ENCODE measurements at regions not wholly inside any gene's neighbourhood (a gene's known extent, or its start where the extent isn't known, plus 50 kb on each side); places are given as distances from the start of the nearest gene placed in this dataset.
"Not testable (repeated sequence)": the region's sequence is repeated elsewhere in the genome, so short reads cannot be mapped to it uniquely, and the experiment has no call there.

DNA sequence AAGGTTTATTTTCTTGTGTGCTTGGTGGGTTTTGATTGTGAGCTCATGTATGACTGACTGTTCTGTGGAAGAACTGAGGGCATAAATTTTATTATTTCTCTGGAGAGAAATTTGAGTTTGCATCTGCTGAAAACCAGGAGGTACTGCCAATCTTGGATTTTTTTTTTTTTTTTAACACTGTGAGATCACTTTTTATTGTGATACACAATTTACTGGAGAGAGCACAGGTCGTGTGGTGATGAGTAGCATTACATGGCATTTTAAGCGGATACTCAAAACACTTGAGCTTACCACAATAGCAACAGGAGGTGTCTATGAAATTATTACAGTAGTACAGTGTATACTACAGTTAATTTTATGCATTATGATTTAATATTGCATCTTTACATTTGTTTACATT, 237.4 kb downstream of the MFSD1 start:
- H3K4me1 ChIP-seq: no peaks in the 10 kb centered on the region
- no peaks in the 10 kb centered on the region for H3K36me3 ChIP-seq
- no peak overlapping the region for H3K4me3 ChIP-seq
- H3K9me3 ChIP-seq: peaks cover 0 to 2% (median 0%) of the 10 kb centered on the region in 4 donors
- H3K27ac ChIP-seq: no peak overlapping the region
- 48% methylated on average over 2 of the region's 2 CpGs for WGBS (ENCODE audit: insufficient coverage, low coverage, low lambda C conversion rate, missing lambda C conversion rate)
- no peak for TF ChIP-seq POLR2A (IDR thresholded peaks at IDR 0.05)
- TF ChIP-seq, protein P1, sequence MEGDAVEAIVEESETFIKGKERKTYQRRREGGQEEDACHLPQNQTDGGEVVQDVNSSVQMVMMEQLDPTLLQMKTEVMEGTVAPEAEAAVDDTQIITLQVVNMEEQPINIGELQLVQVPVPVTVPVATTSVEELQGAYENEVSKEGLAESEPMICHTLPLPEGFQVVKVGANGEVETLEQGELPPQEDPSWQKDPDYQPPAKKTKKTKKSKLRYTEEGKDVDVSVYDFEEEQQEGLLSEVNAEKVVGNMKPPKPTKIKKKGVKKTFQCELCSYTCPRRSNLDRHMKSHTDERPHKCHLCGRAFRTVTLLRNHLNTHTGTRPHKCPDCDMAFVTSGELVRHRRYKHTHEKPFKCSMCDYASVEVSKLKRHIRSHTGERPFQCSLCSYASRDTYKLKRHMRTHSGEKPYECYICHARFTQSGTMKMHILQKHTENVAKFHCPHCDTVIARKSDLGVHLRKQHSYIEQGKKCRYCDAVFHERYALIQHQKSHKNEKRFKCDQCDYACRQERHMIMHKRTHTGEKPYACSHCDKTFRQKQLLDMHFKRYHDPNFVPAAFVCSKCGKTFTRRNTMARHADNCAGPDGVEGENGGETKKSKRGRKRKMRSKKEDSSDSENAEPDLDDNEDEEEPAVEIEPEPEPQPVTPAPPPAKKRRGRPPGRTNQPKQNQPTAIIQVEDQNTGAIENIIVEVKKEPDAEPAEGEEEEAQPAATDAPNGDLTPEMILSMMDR (IDR thresholded peaks at IDR 0.05): no peak
- DNase-seq: no peak
- intact Hi-C loops (cut with DNase I): no loop called here
- H3K27me3 ChIP-seq: no peaks in the 10 kb centered on the region
- no peak for ATAC-seq

DNA sequence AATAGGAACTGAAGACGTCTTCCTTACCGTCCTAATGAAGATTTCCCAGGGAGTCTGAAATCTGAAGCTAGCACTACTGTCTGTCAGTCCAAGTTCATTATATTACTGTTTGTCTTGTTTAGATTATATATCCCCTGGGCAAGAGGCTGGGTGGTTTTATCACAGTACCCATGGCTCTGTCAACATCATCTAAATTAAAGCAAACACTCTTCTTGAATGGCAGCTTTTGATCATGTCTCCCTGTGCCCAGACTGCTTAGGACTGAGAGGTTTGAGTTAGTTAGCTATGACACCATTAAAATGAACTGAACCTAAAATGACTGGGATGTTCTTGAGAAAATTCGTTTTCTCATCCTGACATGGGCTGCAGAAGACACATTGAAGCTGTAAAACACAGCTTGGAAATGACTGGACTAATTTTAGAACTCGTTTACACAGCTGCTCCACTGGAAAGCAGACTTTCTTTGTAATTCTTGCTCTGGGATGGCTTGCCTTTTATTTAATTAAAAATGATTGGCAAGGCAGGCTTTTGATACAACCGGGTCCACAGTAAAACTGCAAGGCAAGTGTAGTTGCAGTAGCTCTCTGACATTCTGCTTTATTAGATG, 243.5 kb downstream of the MFSD1 start:
- no peak overlapping the region for H3K27ac ChIP-seq
- DNase-seq (no peak), ATAC-seq (no peak)
- TF ChIP-seq POLR2A (IDR thresholded peaks at IDR 0.05): no peak
- TF ChIP-seq, protein P1 (IDR thresholded peaks at IDR 0.05): no peak
- intact Hi-C loops (cut with DNase I): no loop called here
- H3K9me3 ChIP-seq: peaks cover 0 to 2% (median 0%) of the 10 kb centered on the region in 4 donors
- 33% methylated on average over 5 of the region's 5 CpGs for WGBS (ENCODE audit: insufficient coverage, low coverage, low lambda C conversion rate, missing lambda C conversion rate)
- H3K27me3 ChIP-seq: no peaks in the 10 kb centered on the region
- no peaks in the 10 kb centered on the region for H3K36me3 ChIP-seq
- no peak overlapping the region for H3K4me3 ChIP-seq
- H3K4me1 ChIP-seq: no peaks in the 10 kb centered on the region

DNA sequence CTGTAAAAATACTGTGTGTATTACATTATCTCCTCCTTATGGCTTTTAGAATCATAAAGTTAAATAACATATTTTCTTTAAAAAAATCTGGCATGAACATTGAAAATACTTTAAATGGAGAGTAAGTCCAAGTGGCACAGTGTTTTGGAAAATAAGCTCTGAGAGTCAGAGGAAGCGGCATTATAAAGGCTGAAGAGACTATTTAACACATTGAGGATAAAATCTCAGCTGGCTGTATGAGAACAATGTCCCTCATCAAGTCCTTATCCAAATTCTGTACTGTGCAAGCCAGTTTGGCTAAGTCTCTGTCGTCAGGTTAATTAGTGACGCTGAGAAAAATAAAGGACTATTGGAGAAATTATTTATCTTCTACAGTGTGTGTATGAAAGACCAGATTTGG, 245.5 kb downstream of the MFSD1 start:
- ATAC-seq: no peak
- intact Hi-C loops (cut with DNase I): no loop called here
- no peak for DNase-seq
- TF ChIP-seq, protein P1 (IDR thresholded peaks at IDR 0.05): no peak
- no peak for TF ChIP-seq POLR2A (IDR thresholded peaks at IDR 0.05)
- WGBS (ENCODE audit: insufficient coverage, low coverage, low lambda C conversion rate, missing lambda C conversion rate): 60% methylated on average over 3 of the region's 3 CpGs
- no peaks in the 10 kb centered on the region for H3K4me1 ChIP-seq
- no peaks in the 10 kb centered on the region for H3K36me3 ChIP-seq
- no peaks in the 10 kb centered on the region for H3K9me3 ChIP-seq
- H3K27ac ChIP-seq: no peak overlapping the region
- no peak overlapping the region for H3K4me3 ChIP-seq
- no peaks in the 10 kb centered on the region for H3K27me3 ChIP-seq

DNA sequence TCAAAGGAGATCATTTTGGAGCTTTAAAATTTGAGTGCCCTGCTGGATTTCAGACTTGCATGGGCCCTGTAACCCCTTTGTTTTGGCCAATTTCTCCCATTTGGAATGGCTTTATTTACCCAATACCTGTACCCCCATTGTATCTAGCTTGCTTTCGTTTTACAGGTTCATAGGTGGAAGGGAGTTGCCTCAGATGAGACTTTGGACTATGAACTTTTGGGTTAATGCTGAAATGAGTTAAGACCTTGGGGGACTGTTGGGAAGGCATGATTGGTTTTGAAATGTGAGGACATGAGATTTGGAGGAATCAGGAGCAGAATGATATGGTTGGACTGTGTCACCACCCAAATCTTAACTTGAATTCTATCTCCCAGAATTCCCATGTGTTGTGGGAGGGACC, 250.6 kb downstream of the MFSD1 start:
- intact Hi-C loops (cut with DNase I); H3K27ac ChIP-seq; H3K27me3 ChIP-seq; ATAC-seq; H3K36me3 ChIP-seq; DNase-seq; H3K9me3 ChIP-seq; H3K4me3 ChIP-seq; H3K4me1 ChIP-seq: not testable (repeated sequence)
- 22% methylated on average over 1 of the region's 1 CpG for WGBS (ENCODE audit: insufficient coverage, low coverage, low lambda C conversion rate, missing lambda C conversion rate)

DNA sequence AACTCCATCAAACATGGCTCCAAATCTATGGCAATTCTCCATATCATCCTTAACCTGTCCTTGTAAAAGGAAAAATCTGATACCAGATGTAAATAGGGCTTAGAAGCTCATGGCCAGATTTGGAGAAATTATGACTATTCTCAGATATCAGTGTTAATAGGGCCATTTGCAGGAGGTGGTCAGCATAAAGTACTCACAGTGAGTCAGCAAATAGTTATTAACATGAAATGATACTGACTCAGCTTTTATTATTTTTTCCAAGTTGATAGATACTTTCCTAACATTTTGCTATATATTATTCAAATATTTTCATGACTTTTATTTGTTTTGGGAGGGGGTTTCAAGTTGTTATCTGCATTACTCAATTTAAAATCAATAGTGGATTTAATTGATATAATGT, 255.8 kb downstream of the MFSD1 start:
- Histone ChIP-seq H3K4me1 (no peaks in the 10 kb centered on the region), H3K36me3 (no peaks in the 10 kb centered on the region), H3K9me3 (no peaks in the 10 kb centered on the region), H3K4me3 (no peak overlapping the region), H3K27me3 (no peaks in the 10 kb centered on the region), H3K27ac (no peak overlapping the region)
- no peak for ATAC-seq
- intact Hi-C loops (cut with DNase I): no loop called here
- TF ChIP-seq, protein P1 (IDR thresholded peaks at IDR 0.05): no peak
- TF ChIP-seq POLR2A (IDR thresholded peaks at IDR 0.05): no peak
- DNase-seq: no peak
